ENCODE measurements at regions not wholly inside any gene's neighbourhood (a gene's known extent, or its start where the extent isn't known, plus 50 kb on each side); places are given as distances from the start of the nearest gene placed in this dataset.

- 0% methylated on average over 2 of the region's 2 CpGs for WGBS (ENCODE audit: low lambda C conversion rate)
- intact Hi-C loops (cut with micrococcal nuclease; ENCODE audit: unreplicated experiment) (no loop called here), in situ Hi-C loops (cut with HindIII; ENCODE audit: extremely low pct_ligation_motif_present, low pct_unique_long_range_greater_than_20kb) (no loop called here)
- Histone ChIP-seq H4K20me1 (ENCODE audit: insufficient read depth, low read length) (no peaks in the 10 kb centered on the region), H3K9me3 (ENCODE audit: low read length) (no peaks in the 10 kb centered on the region), H3K4me2 (ENCODE audit: low read depth, low read length) (no peak overlapping the region), H3K79me2 (ENCODE audit: insufficient read depth, low read length) (no peaks in the 10 kb centered on the region), H3K27ac (ENCODE audit: extremely low read length, insufficient read depth, low read length) (no peak overlapping the region), H3K27me3 (ENCODE audit: control insufficient read depth in 1 of 2, insufficient read depth in 2 of 2, low read length in 2 of 2) (no peaks in the 10 kb centered on the region), H2AFZ (ENCODE audit: low read length) (no peak overlapping the region), H3K4me3 (replicated peaks in 1 of 3; ENCODE audit: insufficient read depth in 1 of 3, low read depth in 2 of 3, low read length in 3 of 3) (no peak overlapping the region), H3K36me3 (replicated peaks in 1 of 2; ENCODE audit: control insufficient read depth in 1 of 2, insufficient read depth in 2 of 2, low read length in 2 of 2) (no peaks in the 10 kb centered on the region), H3K4me1 (ENCODE audit: insufficient read depth, low read length) (no peaks in the 10 kb centered on the region), H3K9ac (ENCODE audit: insufficient read depth, low read depth, low read length) (no peak overlapping the region)
- BruUV-seq (replicated peaks), result no TSS peak
- POLR2A ChIA-PET, result no interaction called here
- no peak for DNase-seq (ENCODE audit: low spot score)
- ATAC-seq, result no peak
- CTCF ChIA-PET (ENCODE audit: low intra/inter-chr PET ratio, low total read pairs), result no interaction called here
- FAIRE-seq, result no peak
- TF ChIP-seq TFE3 (CRISPR knock-in tag; IDR thresholded peaks at IDR 0.05), result no peak
- TF ChIP-seq NFE2L2 (IDR thresholded peaks at IDR 0.05; ENCODE audit: low read length), result no peak
- no peak for TF ChIP-seq ZNF124 (CRISPR knock-in tag; IDR thresholded peaks at IDR 0.05)
- no peak for TF ChIP-seq BCL3 (CRISPR knock-in tag; IDR thresholded peaks at IDR 0.05)
- no peak for TF ChIP-seq HMGA1 (CRISPR knock-in tag; conservative IDR thresholded peaks at IDR 0.05)
- TF ChIP-seq ZNF615 (CRISPR knock-in tag; IDR thresholded peaks at IDR 0.05; ENCODE audit: borderline replicate concordance), result no peak
- TF ChIP-seq ZNF552 (CRISPR knock-in tag; IDR thresholded peaks at IDR 0.05; ENCODE audit: borderline replicate concordance), result no peak
- no peak for TF ChIP-seq MNT (IDR thresholded peaks at IDR 0.05)
- TF ChIP-seq ZKSCAN1 (IDR thresholded peaks at IDR 0.05; ENCODE audit: low read length), result no peak
Measured at GRCh38 chr3:99536555-99537314, 101.7 kb upstream of the COL8A1 start.

All from HepG2 (cell line).